Neural progenitor cell (in vitro differentiated cells): ENCODE measurements at regions not wholly inside any gene's neighbourhood (a gene's known extent, or its start where the extent isn't known, plus 50 kb on each side); places are given as distances from the start of the nearest gene placed in this dataset.

Source experiments
- DNase-seq: peaks from one replicate; pipeline ENCODE4 v3.0.0-alpha.2; 2016; ENCODE audit warnings: low spot score
- H2AFZ ChIP-seq: fragments of 200-600 bp; sonication (generic); replicated peaks from 2 replicates; pipeline ENCODE4 v1.6.1; 2016; ENCODE audit warnings: antibody characterized with exemption
- H3F3A ChIP-seq: fragments of 200-600 bp; sonication (generic); 2 replicates; pipeline ENCODE4 v1.6.1; 2016; ENCODE audit warnings: antibody characterized with exemption, low read depth
- H3K27ac ChIP-seq: fragments of 200-600 bp; sonication (generic); 2 replicates; pipeline ENCODE4 v1.5.1; 2016; ENCODE audit warnings: mild to moderate bottlenecking
- H3K27me3 ChIP-seq: fragments of 200-600 bp; sonication (generic); 2 replicates; pipeline ENCODE4 v1.6.1; 2016; ENCODE audit warnings: mild to moderate bottlenecking, moderate library complexity
- H3K36me3 ChIP-seq: fragments of 200-600 bp; sonication (generic); 2 replicates; pipeline ENCODE4 v1.5.1; 2016
- H3K4me1 ChIP-seq: fragments of 200-600 bp; sonication (generic); 2 replicates; pipeline ENCODE4 v1.6.1; 2016; ENCODE audit warnings: mixed run types
- H3K4me2 ChIP-seq: fragments of 200-600 bp; sonication (generic); 2 replicates; pipeline ENCODE4 v1.6.1; 2016
- H3K4me3 ChIP-seq: fragments of 200-600 bp; sonication (generic); 2 replicates; pipeline ENCODE4 v1.5.1; 2016
- H3K79me2 ChIP-seq: fragments of 200-600 bp; sonication (generic); 2 replicates; pipeline ENCODE4 v1.6.1; 2016; ENCODE audit warnings: low read depth
- H3K9ac ChIP-seq: fragments of 200-600 bp; sonication (generic); 2 replicates; pipeline ENCODE4 v1.6.1; 2016
- H3K9me3 ChIP-seq: fragments of 200-600 bp; sonication (generic); 2 replicates; pipeline ENCODE4 v1.5.1; 2016; ENCODE audit warnings: low read depth
- H4K20me1 ChIP-seq: fragments of 200-600 bp; sonication (generic); 2 replicates; pipeline ENCODE4 v1.6.1; 2016; ENCODE audit warnings: low read depth
- H3K27ac Mint-ChIP-seq: 3 replicates; pipeline ENCODE4 v1.8.0; 2021; ENCODE audit warnings: mixed read lengths
- H3K27me3 Mint-ChIP-seq: 2 replicates; pipeline ENCODE4 v1.8.0; 2022; ENCODE audit warnings: low read depth, mild to moderate bottlenecking, inconsistent platforms, moderate library complexity, mixed read lengths; ENCODE audit not compliant: insufficient read depth
- H3K36me3 Mint-ChIP-seq: 3 replicates; pipeline ENCODE4 v1.8.0; 2021; ENCODE audit warnings: mixed read lengths
- H3K4me1 Mint-ChIP-seq: 3 replicates; pipeline ENCODE4 v1.8.0; 2021; ENCODE audit warnings: mixed read lengths
- H3K4me3 Mint-ChIP-seq: 3 replicates; pipeline ENCODE4 v1.8.0; 2021; ENCODE audit warnings: mild to moderate bottlenecking, moderate library complexity, mixed read lengths
- H3K9me3 Mint-ChIP-seq: 3 replicates; pipeline ENCODE4 v1.8.0; 2020; ENCODE audit warnings: mixed read lengths
- EZH2 ChIP-seq: fragments of 200-600 bp; sonication (generic); IDR thresholded peaks from 2 replicates; pipeline ENCODE4 v1.6.1; 2017; ENCODE audit warnings: antibody characterized with exemption, mild to moderate bottlenecking, moderate library complexity
- EZH2phosphoT487 ChIP-seq: fragments of 200-600 bp; sonication (generic); IDR thresholded peaks from 2 replicates; pipeline ENCODE4 v1.6.1; 2017; ENCODE audit warnings: antibody characterized with exemption
- TF ChIP-seq, protein P1 (sequence below): fragments of 200-600 bp; sonication (generic); IDR thresholded peaks from 2 replicates; pipeline ENCODE4 v1.5.1; 2017; ENCODE audit warnings: antibody characterized with exemption, mild to moderate bottlenecking

GRCh38 chr2:20879221-20879620 is 56.3 kb upstream of the LDAH start:
- H3K27ac Mint-ChIP-seq: no peak overlapping the region
- no peak overlapping the region for H3K4me3 Mint-ChIP-seq
- no peak for DNase-seq
- no peaks in the 10 kb centered on the region for H3K36me3 ChIP-seq
- no peak overlapping the region for H2AFZ ChIP-seq
- no peaks in the 10 kb centered on the region for H3K79me2 ChIP-seq
- no peak overlapping the region for H3K4me3 ChIP-seq
- H4K20me1 ChIP-seq: no peaks in the 10 kb centered on the region
- H3K27me3 Mint-ChIP-seq: peaks cover 9% of the 10 kb centered on the region
- H3K9me3 Mint-ChIP-seq: no peaks in the 10 kb centered on the region
- H3K27ac ChIP-seq: no peak overlapping the region
- no peaks in the 10 kb centered on the region for H3K4me1 Mint-ChIP-seq
- no peaks in the 10 kb centered on the region for H3K27me3 ChIP-seq
- no peaks in the 10 kb centered on the region for H3F3A ChIP-seq
- no peaks in the 10 kb centered on the region for H3K9me3 ChIP-seq
- no peak overlapping the region for H3K4me2 ChIP-seq
- no peaks in the 10 kb centered on the region for H3K36me3 Mint-ChIP-seq
- H3K4me1 ChIP-seq: no peaks in the 10 kb centered on the region
- no peak overlapping the region for H3K9ac ChIP-seq
- TF ChIP-seq EZH2phosphoT487: no peak
- TF ChIP-seq, protein P1, sequence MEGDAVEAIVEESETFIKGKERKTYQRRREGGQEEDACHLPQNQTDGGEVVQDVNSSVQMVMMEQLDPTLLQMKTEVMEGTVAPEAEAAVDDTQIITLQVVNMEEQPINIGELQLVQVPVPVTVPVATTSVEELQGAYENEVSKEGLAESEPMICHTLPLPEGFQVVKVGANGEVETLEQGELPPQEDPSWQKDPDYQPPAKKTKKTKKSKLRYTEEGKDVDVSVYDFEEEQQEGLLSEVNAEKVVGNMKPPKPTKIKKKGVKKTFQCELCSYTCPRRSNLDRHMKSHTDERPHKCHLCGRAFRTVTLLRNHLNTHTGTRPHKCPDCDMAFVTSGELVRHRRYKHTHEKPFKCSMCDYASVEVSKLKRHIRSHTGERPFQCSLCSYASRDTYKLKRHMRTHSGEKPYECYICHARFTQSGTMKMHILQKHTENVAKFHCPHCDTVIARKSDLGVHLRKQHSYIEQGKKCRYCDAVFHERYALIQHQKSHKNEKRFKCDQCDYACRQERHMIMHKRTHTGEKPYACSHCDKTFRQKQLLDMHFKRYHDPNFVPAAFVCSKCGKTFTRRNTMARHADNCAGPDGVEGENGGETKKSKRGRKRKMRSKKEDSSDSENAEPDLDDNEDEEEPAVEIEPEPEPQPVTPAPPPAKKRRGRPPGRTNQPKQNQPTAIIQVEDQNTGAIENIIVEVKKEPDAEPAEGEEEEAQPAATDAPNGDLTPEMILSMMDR: no peak
- TF ChIP-seq EZH2: no peak

DNA sequence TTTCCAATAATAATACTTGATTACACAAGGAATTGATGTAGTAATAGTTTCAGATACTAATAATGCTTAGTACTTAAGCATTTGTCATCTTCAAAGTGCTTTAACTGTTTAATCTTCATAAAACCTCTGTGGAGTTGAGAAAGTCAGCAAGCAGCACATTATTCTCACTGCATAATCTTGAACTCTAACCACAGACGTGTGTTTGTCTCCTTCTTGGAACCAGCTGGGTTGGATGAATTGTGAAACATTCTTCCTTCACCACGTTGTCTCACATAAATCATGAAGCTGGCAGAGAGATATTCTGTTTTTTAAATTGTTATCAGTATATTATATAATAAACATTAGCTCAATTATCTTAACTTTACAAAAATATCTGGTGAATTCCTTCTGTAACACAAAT is 55.1 kb upstream of the LDAH start:
- no peak overlapping the region for H3K4me2 ChIP-seq
- no peak overlapping the region for H3K27ac Mint-ChIP-seq
- no peak overlapping the region for H2AFZ ChIP-seq
- no peaks in the 10 kb centered on the region for H3K36me3 ChIP-seq
- no peaks in the 10 kb centered on the region for H3K79me2 ChIP-seq
- no peak overlapping the region for H3K27ac ChIP-seq
- peaks cover 6% of the 10 kb centered on the region for H3K27me3 Mint-ChIP-seq
- DNase-seq: no peak
- no peaks in the 10 kb centered on the region for H3K4me1 ChIP-seq
- no peaks in the 10 kb centered on the region for H3K9me3 ChIP-seq
- no peaks in the 10 kb centered on the region for H3K27me3 ChIP-seq
- no peaks in the 10 kb centered on the region for H3K9me3 Mint-ChIP-seq
- H3K4me3 Mint-ChIP-seq: no peak overlapping the region
- no peak overlapping the region for H3K4me3 ChIP-seq
- H3K36me3 Mint-ChIP-seq: no peaks in the 10 kb centered on the region
- no peaks in the 10 kb centered on the region for H4K20me1 ChIP-seq
- no peaks in the 10 kb centered on the region for H3F3A ChIP-seq
- TF ChIP-seq EZH2phosphoT487 (no peak), EZH2 (no peak)
- TF ChIP-seq, protein P1: no peak
- H3K9ac ChIP-seq: no peak overlapping the region
- H3K4me1 Mint-ChIP-seq: no peaks in the 10 kb centered on the region
